ENCODE measurements at regions not wholly inside any gene's neighbourhood (a gene's known extent, or its start where the extent isn't known, plus 50 kb on each side); places are given as distances from the start of the nearest gene placed in this dataset.

GRCh38 chr13:104949840-104950740 is 1585.4 kb downstream of the EFNB2 start:
- TF ChIP-seq CTCF (conservative IDR thresholded peaks at IDR 0.05; ENCODE audit: low read depth, low read length) (no peak), FOS (IDR thresholded peaks at IDR 0.05; ENCODE audit: low read depth, low read length) (no peak), POLR2A (IDR thresholded peaks at IDR 0.05; ENCODE audit: low read depth, low read length) (no peak), MXI1 (IDR thresholded peaks at IDR 0.05; ENCODE audit: borderline replicate concordance, low read depth, low read length) (no peak), RAD21 (IDR thresholded peaks at IDR 0.05; ENCODE audit: low read length) (no peak), CEBPB (IDR thresholded peaks at IDR 0.05; ENCODE audit: low read depth, low read length) (no peak), MAFK (IDR thresholded peaks at IDR 0.05; ENCODE audit: low read depth, low read length) (no peak), MAZ (IDR thresholded peaks at IDR 0.05; ENCODE audit: borderline replicate concordance, low read depth, low read length) (no peak), RCOR1 (IDR thresholded peaks at IDR 0.05; ENCODE audit: insufficient replicate concordance, low read length) (no peak), CHD1 (IDR thresholded peaks at IDR 0.05; ENCODE audit: low read depth, low read length) (no peak), SMC3 (IDR thresholded peaks at IDR 0.05; ENCODE audit: low read depth, low read length) (no peak), BHLHE40 (IDR thresholded peaks at IDR 0.05; ENCODE audit: low read depth, low read length) (no peak)
- TF ChIP-seq, protein P1, sequence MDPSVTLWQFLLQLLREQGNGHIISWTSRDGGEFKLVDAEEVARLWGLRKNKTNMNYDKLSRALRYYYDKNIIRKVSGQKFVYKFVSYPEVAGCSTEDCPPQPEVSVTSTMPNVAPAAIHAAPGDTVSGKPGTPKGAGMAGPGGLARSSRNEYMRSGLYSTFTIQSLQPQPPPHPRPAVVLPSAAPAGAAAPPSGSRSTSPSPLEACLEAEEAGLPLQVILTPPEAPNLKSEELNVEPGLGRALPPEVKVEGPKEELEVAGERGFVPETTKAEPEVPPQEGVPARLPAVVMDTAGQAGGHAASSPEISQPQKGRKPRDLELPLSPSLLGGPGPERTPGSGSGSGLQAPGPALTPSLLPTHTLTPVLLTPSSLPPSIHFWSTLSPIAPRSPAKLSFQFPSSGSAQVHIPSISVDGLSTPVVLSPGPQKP (IDR thresholded peaks at IDR 0.05; ENCODE audit: borderline replicate concordance, low read depth, low read length), result no peak
- TF ChIP-seq, protein P2, sequence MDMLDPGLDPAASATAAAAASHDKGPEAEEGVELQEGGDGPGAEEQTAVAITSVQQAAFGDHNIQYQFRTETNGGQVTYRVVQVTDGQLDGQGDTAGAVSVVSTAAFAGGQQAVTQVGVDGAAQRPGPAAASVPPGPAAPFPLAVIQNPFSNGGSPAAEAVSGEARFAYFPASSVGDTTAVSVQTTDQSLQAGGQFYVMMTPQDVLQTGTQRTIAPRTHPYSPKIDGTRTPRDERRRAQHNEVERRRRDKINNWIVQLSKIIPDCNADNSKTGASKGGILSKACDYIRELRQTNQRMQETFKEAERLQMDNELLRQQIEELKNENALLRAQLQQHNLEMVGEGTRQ (IDR thresholded peaks at IDR 0.05; ENCODE audit: low read depth, low read length), result no peak

Data from IMR-90 (cell line).